IMR-90 (cell line): ENCODE measurements at regions not wholly inside any gene's neighbourhood (a gene's known extent, or its start where the extent isn't known, plus 50 kb on each side); places are given as distances from the start of the nearest gene placed in this dataset.

Experiments
- ATAC-seq: fragments of 200-7000 bp; cut with Tn5 transposase; 2 replicates; pipeline ENCODE4 v1.9.1; 2020; ENCODE audit warnings: low read depth, mild to moderate bottlenecking, moderate library complexity
- BruUV-seq: library from RNA; stranded (reverse); fragments of 400-500 nt; replicated peaks from 2 replicates; lab custom pipeline; 2021; lab: Mats Ljungman, UMichigan
- CTCF ChIA-PET: fragments of 300-600 bp; formaldehyde crosslinking; extraction: SDS; loops from one replicate; lab custom pipeline; 2021; ENCODE audit warnings: antibody characterized with exemption; lab: Yijun Ruan, JAX
- POLR2A ChIA-PET: fragments of 300-600 bp; sonication (Branson Sonifier 250); formaldehyde crosslinking; loops from one replicate; lab custom pipeline; 2022; ENCODE audit warnings: antibody characterized with exemption; ENCODE audit not compliant: unreplicated experiment; lab: Charles Lee
- DNase-seq: peaks from one replicate; pipeline ENCODE4 v3.0.0; 2013
- H2AFZ ChIP-seq: replicated peaks from 2 replicates; pipeline ENCODE3; 2013; ENCODE audit warnings: low read length, mild to moderate bottlenecking; ENCODE audit not compliant: poor library complexity
- H2AK5ac ChIP-seq: 2 replicates; pipeline ENCODE4 v1.6.1; 2013; ENCODE audit warnings: low read depth, low read length, inconsistent platforms
- H2AK9ac ChIP-seq: replicated peaks from 2 replicates; pipeline ENCODE3; 2013; ENCODE audit warnings: mild to moderate bottlenecking, low read depth, low read length, moderate library complexity; ENCODE audit not compliant: poor library complexity
- H2BK120ac ChIP-seq: 2 replicates; pipeline ENCODE4 v1.6.1; 2013; ENCODE audit warnings: low read depth, low read length, inconsistent platforms
- H2BK15ac ChIP-seq: 3 replicates; pipeline ENCODE4 v1.6.1; 2013; ENCODE audit warnings: low read depth, low read length, inconsistent platforms
- H2BK20ac ChIP-seq: 2 replicates; pipeline ENCODE4 v1.6.1; 2013; ENCODE audit warnings: low read depth, mild to moderate bottlenecking, inconsistent platforms, low read length, moderate library complexity
- H2BK5ac ChIP-seq: 2 replicates; pipeline ENCODE4 v1.6.1; 2013; ENCODE audit warnings: mild to moderate bottlenecking, low read depth, low read length, inconsistent platforms; ENCODE audit not compliant: poor library complexity, severe bottlenecking
- H3K14ac ChIP-seq: replicated peaks from 2 replicates; pipeline ENCODE4 v1.6.1; 2013; ENCODE audit warnings: low read depth, low read length, inconsistent platforms
- H3K18ac ChIP-seq: 2 replicates; pipeline ENCODE4 v1.6.1; 2013; ENCODE audit warnings: low read depth, low read length, control low read depth
- H3K23ac ChIP-seq: 2 replicates; pipeline ENCODE4 v1.6.1; 2013; ENCODE audit warnings: low read depth, low read length, inconsistent platforms
- H3K27ac ChIP-seq: 2 replicates; pipeline ENCODE4 v1.5.1; 2013; ENCODE audit warnings: mild to moderate bottlenecking, control low read depth, low read length; ENCODE audit not compliant: insufficient read depth
- H3K27me3 ChIP-seq: 2 replicates; pipeline ENCODE4 v1.6.1; 2013; ENCODE audit warnings: low read length; ENCODE audit not compliant: control insufficient read depth, insufficient read depth
- H3K36me3 ChIP-seq: 2 replicates; pipeline ENCODE4 v1.6.1; 2013; ENCODE audit warnings: low read length, mixed read lengths; ENCODE audit not compliant: control insufficient read depth, insufficient read depth
- H3K4ac ChIP-seq: 2 replicates; pipeline ENCODE4 v1.6.1; 2013; ENCODE audit warnings: low read depth, low read length, inconsistent platforms
- H3K4me1 ChIP-seq: 2 replicates; pipeline ENCODE4 v1.6.1; 2013; ENCODE audit warnings: low read length, mixed read lengths; ENCODE audit not compliant: control insufficient read depth, insufficient read depth
- H3K4me2 ChIP-seq: 2 replicates; pipeline ENCODE4 v1.6.1; 2013; ENCODE audit warnings: low read depth, mild to moderate bottlenecking, control low read depth, low read length, moderate library complexity
- H3K4me3 ChIP-seq: 2 replicates; pipeline ENCODE4 v1.5.1; 2013; ENCODE audit warnings: low read depth, mild to moderate bottlenecking, control low read depth, low read length, moderate library complexity; ENCODE audit not compliant: insufficient read depth
- H3K56ac ChIP-seq: 2 replicates; pipeline ENCODE4 v1.6.1; 2013; ENCODE audit warnings: low read length, inconsistent platforms; ENCODE audit not compliant: insufficient read depth; ENCODE audit errors: extremely low read depth
- H3K79me1 ChIP-seq, 2 experiments: 2 replicates each; pipeline ENCODE4 v1.6.1; 2013; ENCODE audit warnings: low read length in 2 of 2, inconsistent platforms in 1 of 2, low read depth in 1 of 2
- H3K9ac ChIP-seq: 2 replicates; pipeline ENCODE4 v1.6.1; 2013; ENCODE audit warnings: low read depth, low read length, control low read depth
- H3K9me1 ChIP-seq: 2 replicates; pipeline ENCODE4 v1.6.1; 2013; ENCODE audit warnings: low read length, inconsistent platforms; ENCODE audit not compliant: insufficient read depth
- H3K9me3 ChIP-seq: 2 replicates; pipeline ENCODE4 v1.6.1; 2013; ENCODE audit warnings: low read length; ENCODE audit not compliant: control insufficient read depth, insufficient read depth
- H4K20me1 ChIP-seq: 2 replicates; pipeline ENCODE4 v1.6.1; 2013; ENCODE audit warnings: low read length, inconsistent platforms; ENCODE audit not compliant: insufficient read depth
- H4K5ac ChIP-seq: 2 replicates; pipeline ENCODE4 v1.6.1; 2013; ENCODE audit warnings: mild to moderate bottlenecking, low read depth, low read length, control low read depth
- H4K8ac ChIP-seq, 2 experiments: 2 replicates each; pipeline ENCODE4 v1.6.1; 2013; ENCODE audit warnings: low read depth in 2 of 2, low read length in 2 of 2, control low read depth in 1 of 2, inconsistent platforms in 1 of 2
- H4K91ac ChIP-seq: 2 replicates; pipeline ENCODE4 v1.6.1; 2013; ENCODE audit warnings: low read depth, low read length, inconsistent platforms; ENCODE audit not compliant: insufficient read depth
- CEBPB ChIP-seq: IDR thresholded peaks from 2 replicates; pipeline ENCODE4 v1.6.1; 2012; ENCODE audit warnings: low read depth, low read length, improper control_type of control experiment
- MXI1 ChIP-seq: IDR thresholded peaks from 2 replicates; pipeline ENCODE4 v1.6.1; 2012; ENCODE audit warnings: low read depth, mild to moderate bottlenecking, low read length, moderate library complexity, borderline replicate concordance
- NFE2L2 ChIP-seq: fragments of 150-350 bp; IDR thresholded peaks from 2 replicates; pipeline ENCODE4 v1.6.1; 2016; ENCODE audit warnings: low read depth, mild to moderate bottlenecking, low read length
- POLR2A ChIP-seq: IDR thresholded peaks from 2 replicates; pipeline ENCODE4 v1.6.1; 2012; ENCODE audit warnings: mild to moderate bottlenecking, low read depth, low read length
- RAD21 ChIP-seq: IDR thresholded peaks from 2 replicates; pipeline ENCODE4 v1.6.1; 2012; ENCODE audit warnings: low read length, improper control_type of control experiment
- WGBS, 2 experiments: methylation state at CpG; one replicate each; pipeline versions ENCODE4 v1.1.5 to v1.1.7; 2013; ENCODE audit warnings: missing lambda C conversion rate in 2 of 2; ENCODE audit not compliant: insufficient read length in 1 of 2; ENCODE audit errors: extremely low coverage in 2 of 2; 5-methylcytosine and 5-hydroxymethylcytosine counted together
- dilution Hi-C: fragments of 300-500 bp; cut with HindIII; formaldehyde crosslinking; loops from one replicate; pipeline ENCODE4 v1.14.3; 2018; ENCODE audit warnings: low sequenced_read_pairs; ENCODE audit not compliant: unreplicated experiment
- in situ Hi-C: fragments of 300-500 bp; cut with MboI; formaldehyde crosslinking; loops from 3 replicates; pipeline ENCODE4 v1.14.3; 2019; ENCODE audit warnings: low sequenced_read_pairs, inconsistent platforms, mixed read lengths
- intact Hi-C: fragments of 100-400 bp; cut with micrococcal nuclease; formaldehyde crosslinking; loops from 2 replicates; pipeline ENCODE4 v1.10.0; 2022

DNA sequence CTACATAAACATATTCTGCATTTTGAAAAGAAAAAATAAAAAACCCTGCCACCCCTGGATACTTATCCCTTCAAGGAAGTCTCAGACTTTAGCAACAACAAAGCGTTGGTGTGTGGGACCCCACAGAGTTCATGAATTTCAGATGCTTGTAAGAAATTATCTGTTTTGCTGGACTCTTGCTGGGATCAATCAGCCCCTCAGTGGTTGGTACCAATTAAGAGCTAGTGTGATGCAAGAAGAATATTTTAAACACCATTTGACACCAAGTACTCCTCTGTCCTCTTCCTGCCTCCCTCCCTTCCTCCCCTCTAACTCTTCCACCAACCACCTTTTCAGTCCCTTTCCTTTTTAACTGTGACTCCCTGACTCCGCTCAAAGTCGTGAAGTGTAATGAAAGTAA, 51.5 kb downstream of the SST start:
- DNase-seq (no peak), ATAC-seq (no peak)
- no peak overlapping the region for H2AK5ac ChIP-seq
- no peak overlapping the region for H3K14ac ChIP-seq
- H3K79me1 ChIP-seq = no peaks in the 10 kb centered on the region
- no peak overlapping the region for H3K9ac ChIP-seq
- no peak overlapping the region for H2BK120ac ChIP-seq
- H3K23ac ChIP-seq = no peak overlapping the region
- no peak overlapping the region for H3K4ac ChIP-seq
- H4K20me1 ChIP-seq = no peaks in the 10 kb centered on the region
- no peak overlapping the region for H3K27ac ChIP-seq
- no CpG with 5 or more reads among the region's 3 CpGs for WGBS, 2 experiments
- H3K9me1 ChIP-seq = no peaks in the 10 kb centered on the region
- intact Hi-C loops (no loop called here), in situ Hi-C loops (no loop called here), dilution Hi-C loops (no loop called here)
- H2BK20ac ChIP-seq = no peak overlapping the region
- ChIA-PET POLR2A (no interaction called here), CTCF (interaction anchor here (1.2 kb wide), 1 partner anchor 60 kb away, joined by 4 read pairs; no protein-coding TSS in a partner anchor)
- no peak overlapping the region for H2BK15ac ChIP-seq
- no peak overlapping the region for H2AK9ac ChIP-seq
- H4K8ac ChIP-seq = no peak overlapping the region
- H2AFZ ChIP-seq = no peak overlapping the region
- H4K91ac ChIP-seq = no peak overlapping the region
- H4K5ac ChIP-seq = no peak overlapping the region
- no peak overlapping the region for H2BK5ac ChIP-seq
- H3K4me3 ChIP-seq = no peak overlapping the region
- no TSS peak for BruUV-seq
- H3K56ac ChIP-seq = no peak overlapping the region
- H3K4me1 ChIP-seq = no peaks in the 10 kb centered on the region
- H3K18ac ChIP-seq = no peak overlapping the region
- H3K36me3 ChIP-seq = no peaks in the 10 kb centered on the region
- peaks cover 9% of the 10 kb centered on the region for H3K27me3 ChIP-seq
- no peaks in the 10 kb centered on the region for H3K9me3 ChIP-seq
- no peak overlapping the region for H3K4me2 ChIP-seq
- TF ChIP-seq NFE2L2 (no peak), POLR2A (no peak), RAD21 (no peak), CEBPB (no peak), MXI1 (no peak)
